Mucosa of descending colon (tissue), 3 donors: ENCODE measurements at regions not wholly inside any gene's neighbourhood (a gene's known extent, or its start where the extent isn't known, plus 50 kb on each side); places are given as distances from the start of the nearest gene placed in this dataset.
"Not testable (repeated sequence)": the region's sequence is repeated elsewhere in the genome, so short reads cannot be mapped to it uniquely, and the experiment has no call there.

ENCODE experiments used
- ATAC-seq: fragments of 200-7000 bp; cut with Tn5 transposase; one replicate; pipeline ENCODE4 v1.9.1; 2020; ENCODE audit warnings: mild to moderate bottlenecking, moderate library complexity
- DNase-seq, 3 donors: peaks; one replicate each; pipeline ENCODE4 v3.0.0-alpha.2; 2020
- H3K36me3 ChIP-seq: fragments of 200-600 bp; one replicate; pipeline ENCODE4 v1.8.0; 2021; ENCODE audit warnings: low read depth, mild to moderate bottlenecking
- H3K4me1 ChIP-seq: fragments of 200-600 bp; one replicate; pipeline ENCODE4 v1.8.0; 2021; ENCODE audit warnings: low read depth, mild to moderate bottlenecking
- H3K4me3 ChIP-seq: fragments of 200-600 bp; one replicate; pipeline ENCODE4 v1.8.0; 2021; ENCODE audit warnings: mild to moderate bottlenecking
- H3K9me3 ChIP-seq: fragments of 200-600 bp; one replicate; pipeline ENCODE4 v1.8.0; 2021; ENCODE audit warnings: mild to moderate bottlenecking
- intact Hi-C, 2 donors: fragments of 100-400 bp; cut with DNase I in 1 of 2; cut with micrococcal nuclease in 1 of 2; formaldehyde crosslinking; loops; one replicate each; pipeline versions ENCODE4 v1.11.0 to v1.11.1; 2022; cut with DNase I, micrococcal nuclease
- donor health status: DM: no; HTN: no; CAD: no; lungs with moderate emphysema.
- donor health status: DM: no; HTN: no; CAD: no.
- donor health status: DM: no; HTN: yes; CAD: no.

DNA sequence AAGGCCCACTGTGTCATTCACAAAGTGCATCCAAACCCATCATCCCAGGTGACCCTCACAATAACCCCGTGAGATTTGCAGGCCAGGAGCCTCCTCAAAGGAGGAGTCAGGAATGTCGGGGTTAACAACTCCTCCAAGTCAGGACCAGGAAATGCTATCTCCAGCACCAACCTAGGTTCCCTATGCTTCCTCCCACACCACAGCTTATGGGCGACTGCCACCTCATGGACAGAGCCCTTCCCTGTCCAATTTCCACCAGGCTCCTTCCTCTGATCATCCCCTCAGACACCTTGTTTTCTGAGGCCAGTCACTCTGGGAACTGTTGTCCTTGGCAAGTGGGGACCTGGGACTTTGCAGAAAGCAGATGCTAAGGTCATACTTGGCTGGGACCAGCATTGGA lies 77.8 kb downstream of the LIMS3 start:
- H3K9me3 ChIP-seq, H3K36me3 ChIP-seq, H3K4me1 ChIP-seq, intact Hi-C loops, H3K4me3 ChIP-seq: not testable (repeated sequence)
- DNase-seq (peak in 2 of 3 donors; percentile 1 to 14), ATAC-seq (peak; percentile 92)

DNA sequence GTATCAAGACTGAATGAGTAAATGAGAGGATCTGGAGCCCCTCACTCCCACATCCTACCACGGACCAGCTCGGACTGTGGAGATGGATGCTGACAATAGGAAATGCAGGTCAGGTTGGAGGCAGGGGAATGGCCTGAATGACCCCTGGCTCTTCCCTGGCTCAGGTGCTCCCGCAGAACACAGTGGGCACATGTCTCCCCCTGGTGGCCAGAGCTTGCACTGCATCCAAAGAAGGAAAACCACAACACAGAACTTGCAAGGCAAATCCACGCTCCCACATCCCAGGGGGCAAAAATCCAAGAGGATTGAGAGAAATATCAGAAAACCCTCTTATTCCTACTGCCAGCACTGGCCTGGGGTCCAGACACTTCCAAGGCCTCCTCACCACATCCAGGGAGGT lies 82.3 kb downstream of the LIMS3 start:
- H3K36me3 ChIP-seq, H3K4me3 ChIP-seq, DNase-seq, H3K4me1 ChIP-seq, intact Hi-C loops, H3K9me3 ChIP-seq: not testable (repeated sequence)
- ATAC-seq = peak; percentile 77

- H3K4me3 ChIP-seq, DNase-seq, intact Hi-C loops, H3K36me3 ChIP-seq, H3K9me3 ChIP-seq, H3K4me1 ChIP-seq: not testable (repeated sequence)
- peak; percentile 87 for ATAC-seq
Observed at GRCh38 chr2:109986389-109987088, 88.1 kb downstream of the LIMS3 start.

- H3K4me3 ChIP-seq, DNase-seq, ATAC-seq, H3K9me3 ChIP-seq, intact Hi-C loops, H3K36me3 ChIP-seq, H3K4me1 ChIP-seq: not testable (repeated sequence)
Observed at GRCh38 chr2:109987089-109987420, 88.6 kb downstream of the LIMS3 start.

DNA sequence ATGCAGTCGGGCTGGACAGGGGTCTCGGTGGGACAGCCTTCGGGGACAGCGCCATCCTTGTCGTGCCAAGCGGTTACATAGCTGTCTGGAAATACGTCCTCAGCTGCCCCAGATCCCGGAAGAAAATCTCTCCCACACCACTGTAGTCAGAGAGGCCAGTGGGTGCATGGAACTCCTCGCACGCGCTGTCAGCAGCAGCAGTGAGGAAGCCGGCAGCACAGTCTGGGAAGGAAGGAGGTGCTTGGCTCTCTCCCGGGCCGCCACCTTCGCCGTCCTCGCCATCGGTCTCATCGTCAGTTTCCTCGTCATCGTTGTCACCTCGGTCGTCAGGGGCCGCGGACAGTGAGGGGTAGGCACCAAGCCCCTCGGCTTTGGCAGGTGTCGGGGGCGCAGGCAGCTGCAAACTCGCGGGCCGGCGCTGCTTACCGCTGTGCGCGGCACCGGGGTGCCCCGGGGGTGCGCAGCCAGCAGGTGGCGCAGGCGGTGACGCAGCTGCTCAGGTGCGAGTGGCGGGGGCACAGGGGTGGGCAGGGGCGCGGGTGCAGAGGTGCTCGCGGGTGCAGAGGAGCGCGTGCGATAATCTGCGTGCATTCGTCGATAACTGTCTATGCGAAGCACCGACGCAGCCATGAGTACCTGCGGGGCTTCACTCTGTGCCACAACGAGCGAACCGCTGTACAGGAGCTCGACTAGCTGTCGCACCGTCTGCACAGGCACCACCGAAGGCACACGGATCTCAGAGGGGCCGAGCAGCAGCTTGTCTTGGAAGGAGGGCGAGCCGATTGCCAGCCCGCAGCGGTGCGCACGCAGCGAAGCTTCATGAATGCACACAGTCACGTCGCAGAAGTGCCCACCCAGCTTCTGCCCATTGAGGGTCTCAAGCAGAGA lies 89.2 kb downstream of the LIMS3 start:
- DNase-seq, H3K4me3 ChIP-seq, H3K9me3 ChIP-seq, H3K4me1 ChIP-seq, intact Hi-C loops, H3K36me3 ChIP-seq: not testable (repeated sequence)
- peak; percentile 80 for ATAC-seq

DNA sequence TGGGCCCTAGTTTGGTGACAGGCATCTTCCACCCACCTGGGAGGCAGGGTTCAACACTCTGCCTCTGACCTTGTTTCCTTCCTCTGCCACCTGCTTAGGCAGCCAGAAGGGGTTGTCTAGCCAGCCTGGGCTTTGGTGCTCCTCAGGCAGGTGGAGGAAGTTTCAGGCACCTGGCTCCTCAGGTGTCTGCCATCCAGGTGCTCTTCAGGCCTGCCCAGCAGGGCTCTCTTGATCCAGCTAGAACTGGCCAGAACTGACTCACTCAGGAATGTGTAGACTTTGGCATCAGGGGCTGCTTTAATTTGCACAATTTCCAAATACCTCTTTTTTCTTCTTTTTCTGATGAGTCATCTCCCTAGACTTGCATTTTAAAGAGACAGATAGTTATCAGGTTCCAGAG lies 100.9 kb downstream of the LIMS3 start:
- peak in 1 of 3 donors; percentile 13 for DNase-seq

DNA sequence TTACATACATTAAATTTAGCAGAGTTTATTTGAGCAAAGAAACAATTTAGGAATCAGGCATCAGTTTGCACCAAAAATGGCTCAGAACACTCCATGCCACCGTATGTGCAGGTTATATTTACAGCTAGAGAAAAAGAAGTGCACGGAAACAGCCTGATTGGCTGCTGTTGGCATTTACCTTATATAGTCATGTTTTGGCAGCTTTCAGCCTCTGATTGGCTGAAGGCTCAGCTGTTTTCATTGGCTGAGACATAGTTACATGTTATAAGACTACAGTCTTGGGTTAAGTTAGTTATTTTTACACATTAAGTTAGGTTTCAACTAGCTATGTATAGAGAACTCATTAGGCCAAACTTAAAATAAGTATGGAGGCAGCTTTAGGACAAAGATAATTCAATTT lies 104.0 kb downstream of the LIMS3 start:
- H3K4me1 ChIP-seq, DNase-seq, H3K36me3 ChIP-seq, ATAC-seq, intact Hi-C loops, H3K9me3 ChIP-seq, H3K4me3 ChIP-seq: not testable (repeated sequence)

More for the DNA sequence above, 100.9 kb downstream of the LIMS3 start:
- H3K9me3 ChIP-seq, ATAC-seq, H3K36me3 ChIP-seq, H3K4me1 ChIP-seq, H3K4me3 ChIP-seq, intact Hi-C loops: not testable (repeated sequence)

DNA sequence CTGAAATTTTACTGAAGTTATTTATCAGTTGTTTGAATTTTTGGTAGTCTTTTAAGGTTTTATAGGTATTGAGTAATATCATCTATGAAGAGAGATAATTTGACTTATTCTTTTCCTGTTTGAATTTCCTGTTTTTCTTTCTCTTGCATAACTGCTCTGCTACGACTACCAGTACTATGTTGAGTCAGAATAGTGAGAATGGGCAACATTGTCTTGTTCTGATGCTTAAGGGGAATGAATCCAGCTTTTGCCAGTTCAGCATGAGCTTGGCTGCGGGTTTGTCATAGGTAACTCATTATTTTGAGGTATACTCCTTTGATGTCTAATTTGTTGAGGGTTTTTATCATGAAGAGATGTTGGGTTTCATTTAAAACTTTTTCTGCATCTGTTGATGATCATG lies 102.2 kb downstream of the MALL start:
- H3K4me1 ChIP-seq, H3K36me3 ChIP-seq, H3K9me3 ChIP-seq, intact Hi-C loops, DNase-seq, H3K4me3 ChIP-seq, ATAC-seq: not testable (repeated sequence)

DNA sequence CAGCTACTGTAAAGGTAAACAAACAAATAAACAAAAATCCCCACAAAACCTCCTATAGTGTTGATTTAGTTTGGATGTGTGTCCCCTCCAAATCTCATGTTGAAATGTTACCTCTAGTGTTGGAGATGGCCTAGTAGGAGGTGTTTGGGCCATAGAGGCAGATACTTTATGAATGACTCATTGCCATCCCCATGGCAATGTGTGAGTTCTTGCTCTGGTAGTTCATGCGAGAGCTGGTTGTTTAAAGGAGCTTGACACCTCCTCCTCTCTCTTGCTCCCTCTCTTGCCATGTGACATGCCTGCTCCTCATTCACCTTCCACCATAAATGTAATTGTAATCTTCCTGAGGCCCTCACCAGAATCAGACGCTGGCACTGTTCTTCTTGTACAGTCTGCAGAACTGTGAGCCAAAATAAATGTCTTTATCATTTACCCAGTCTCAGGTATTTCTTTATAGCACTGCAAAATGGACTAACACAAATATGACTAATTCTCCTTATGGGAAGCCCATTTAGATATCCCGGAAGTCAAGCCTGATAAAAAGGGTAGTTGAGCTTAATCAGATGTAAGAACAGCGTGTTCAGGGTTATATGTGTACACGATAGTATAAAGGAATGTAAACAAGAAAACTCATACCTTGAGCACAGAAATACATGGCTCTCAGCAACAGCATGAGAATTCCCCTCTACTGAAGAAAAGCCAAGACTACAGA lies 99.1 kb downstream of the MALL start:
- H3K9me3 ChIP-seq, DNase-seq, H3K4me1 ChIP-seq, intact Hi-C loops, H3K4me3 ChIP-seq, H3K36me3 ChIP-seq: not testable (repeated sequence)
- peak; percentile 94 for ATAC-seq

DNA sequence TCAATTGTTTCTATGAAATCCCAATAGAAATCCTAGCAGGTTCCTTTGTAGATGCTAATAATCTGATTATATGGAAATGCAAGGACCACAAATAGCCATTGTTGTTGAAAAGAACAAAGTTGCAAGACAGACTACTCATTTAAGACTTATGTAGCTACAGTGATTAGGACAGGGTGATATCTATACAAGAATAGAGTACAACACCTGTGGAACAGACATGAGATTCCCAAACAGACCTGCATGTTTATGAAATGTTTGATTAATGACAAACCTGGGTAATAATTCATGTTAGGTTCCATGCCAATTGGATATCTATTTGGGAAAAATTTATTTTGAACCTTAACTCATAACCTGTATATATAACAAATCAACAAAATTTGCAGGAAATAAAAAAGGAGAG lies 95.4 kb downstream of the MALL start:
- intact Hi-C loops, DNase-seq, H3K36me3 ChIP-seq, H3K9me3 ChIP-seq, H3K4me1 ChIP-seq, H3K4me3 ChIP-seq, ATAC-seq: not testable (repeated sequence)

- not testable (repeated sequence) for H3K4me1 ChIP-seq, DNase-seq
- peak; percentile 8 for ATAC-seq
Observed at GRCh38 chr2:110022278-110022677, 93.3 kb downstream of the MALL start.

GRCh38 chr2:110026126-110026785 lies 89.4 kb downstream of the MALL start:
- H3K4me1 ChIP-seq, H3K4me3 ChIP-seq, DNase-seq, intact Hi-C loops, H3K9me3 ChIP-seq, H3K36me3 ChIP-seq: not testable (repeated sequence)
- ATAC-seq = peak; percentile 9

More at GRCh38 chr2:110022278-110022677, 93.3 kb downstream of the MALL start:
- intact Hi-C loops, H3K4me3 ChIP-seq, H3K36me3 ChIP-seq, H3K9me3 ChIP-seq: not testable (repeated sequence)

DNA sequence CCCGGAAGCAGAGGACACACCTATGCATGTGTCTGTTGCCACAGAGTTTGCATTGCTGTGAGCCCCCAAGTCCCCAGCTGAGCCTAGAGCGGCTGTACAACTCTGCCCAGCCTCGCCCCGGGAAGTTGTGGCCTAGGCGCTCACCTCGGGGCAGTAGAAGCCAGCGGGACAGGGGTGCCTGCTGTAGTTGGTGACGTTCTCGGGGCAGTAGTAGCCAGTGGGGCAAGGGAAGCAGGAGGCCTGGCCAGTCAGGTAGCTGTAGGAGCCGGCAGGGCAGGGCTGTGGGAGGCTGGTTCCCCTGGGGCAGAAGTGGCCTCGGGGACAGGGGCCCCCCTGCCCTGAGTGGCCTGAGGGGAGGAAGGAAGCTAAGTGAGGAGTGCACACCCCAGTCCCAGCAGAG lies 87.2 kb downstream of the MALL start:
- intact Hi-C loops, H3K9me3 ChIP-seq, H3K4me1 ChIP-seq, H3K36me3 ChIP-seq, H3K4me3 ChIP-seq, ATAC-seq: not testable (repeated sequence)
- DNase-seq = peak in 1 of 3 donors; percentile 29

- ATAC-seq (peak; percentile 3), DNase-seq (peak in 1 of 3 donors; percentile 20)
- intact Hi-C loops, H3K9me3 ChIP-seq, H3K4me3 ChIP-seq, H3K36me3 ChIP-seq, H3K4me1 ChIP-seq: not testable (repeated sequence)
Observed at GRCh38 chr2:110030894-110031293, 84.7 kb downstream of the MALL start.
